Astrocyte (in vitro differentiated cells and primary cell): ENCODE measurements at regions not wholly inside any gene's neighbourhood (a gene's known extent, or its start where the extent isn't known, plus 50 kb on each side); places are given as distances from the start of the nearest gene placed in this dataset.

Experiments used
- DNase-seq: peaks from one replicate; pipeline ENCODE4 v3.0.0-alpha.2; 2010; ENCODE audit warnings: low read depth
- FAIRE-seq: peaks from 2 replicates; lab custom pipeline; 2011; peaks lifted over from hg19 to GRCh38; lab: Jason Lieb, UNC
- H2AFZ ChIP-seq: 2 replicates; pipeline ENCODE4 v1.6.0; 2012; ENCODE audit warnings: low read depth, low read length, inconsistent platforms
- H3K27ac ChIP-seq: 2 replicates; pipeline ENCODE4 v1.5.1; 2011; ENCODE audit warnings: low read depth, low read length, inconsistent platforms
- H3K27me3 ChIP-seq: 2 replicates; pipeline ENCODE4 v1.6.0; 2011; ENCODE audit warnings: low read length, inconsistent platforms; ENCODE audit not compliant: insufficient read depth
- H3K36me3 ChIP-seq: 2 replicates; pipeline ENCODE4 v1.5.1; 2011; ENCODE audit warnings: low read length, inconsistent platforms; ENCODE audit not compliant: insufficient read depth
- H3K4me1 ChIP-seq: 2 replicates; pipeline ENCODE4 v1.5.1; 2011; ENCODE audit warnings: low read length, inconsistent platforms; ENCODE audit not compliant: insufficient read depth
- H3K4me2 ChIP-seq: 2 replicates; pipeline ENCODE4 v1.6.0; 2012; ENCODE audit warnings: low read length, inconsistent platforms
- H3K4me3 ChIP-seq: 2 replicates; pipeline ENCODE4 v1.5.1; 2011; ENCODE audit warnings: low read depth, mild to moderate bottlenecking, low read length, inconsistent platforms; ENCODE audit not compliant: insufficient read depth
- H3K79me2 ChIP-seq: 2 replicates; pipeline ENCODE4 v1.6.0; 2012; ENCODE audit warnings: mild to moderate bottlenecking, low read length, inconsistent platforms; ENCODE audit not compliant: insufficient read depth
- H3K9ac ChIP-seq: 2 replicates; pipeline ENCODE4 v1.6.0; 2012; ENCODE audit warnings: mild to moderate bottlenecking, low read length, inconsistent platforms
- H3K9me3 ChIP-seq: 2 replicates; pipeline ENCODE4 v1.5.1; 2012; ENCODE audit warnings: low read depth, mild to moderate bottlenecking, low read length, inconsistent platforms; ENCODE audit not compliant: insufficient read depth
- H4K20me1 ChIP-seq: 2 replicates; pipeline ENCODE4 v1.6.0; 2012; ENCODE audit warnings: low read length, inconsistent platforms; ENCODE audit not compliant: insufficient read depth
- H3K27ac Mint-ChIP-seq: one replicate; pipeline ENCODE4 v1.8.0; 2021; ENCODE audit warnings: mild to moderate bottlenecking, mixed read lengths; ENCODE audit not compliant: unreplicated experiment
- H3K27me3 Mint-ChIP-seq: one replicate; pipeline ENCODE4 v1.8.0; 2021; ENCODE audit warnings: low read depth, mixed read lengths; ENCODE audit not compliant: unreplicated experiment
- H3K36me3 Mint-ChIP-seq: one replicate; pipeline ENCODE4 v1.8.0; 2021; ENCODE audit warnings: low read depth, mixed read lengths; ENCODE audit not compliant: unreplicated experiment
- H3K4me1 Mint-ChIP-seq: one replicate; pipeline ENCODE4 v1.8.0; 2021; ENCODE audit warnings: low read depth, mixed read lengths; ENCODE audit not compliant: unreplicated experiment
- H3K4me3 Mint-ChIP-seq: one replicate; pipeline ENCODE4 v1.8.0; 2021; ENCODE audit warnings: mild to moderate bottlenecking, moderate library complexity, mixed read lengths; ENCODE audit not compliant: unreplicated experiment
- H3K9me3 Mint-ChIP-seq: one replicate; pipeline ENCODE4 v1.8.0; 2021; ENCODE audit warnings: mild to moderate bottlenecking, mixed read lengths; ENCODE audit not compliant: unreplicated experiment
- CTCF ChIP-seq: IDR thresholded peaks from 2 replicates; pipeline ENCODE4 v1.5.1; 2011; ENCODE audit warnings: low read depth, mild to moderate bottlenecking, inconsistent platforms, low read length, moderate library complexity; ENCODE audit not compliant: insufficient read depth
- EZH2 ChIP-seq: IDR thresholded peaks from 2 replicates; pipeline ENCODE4 v1.6.1; 2012; ENCODE audit warnings: mild to moderate bottlenecking, low read length, inconsistent platforms; ENCODE audit not compliant: insufficient read depth

DNA sequence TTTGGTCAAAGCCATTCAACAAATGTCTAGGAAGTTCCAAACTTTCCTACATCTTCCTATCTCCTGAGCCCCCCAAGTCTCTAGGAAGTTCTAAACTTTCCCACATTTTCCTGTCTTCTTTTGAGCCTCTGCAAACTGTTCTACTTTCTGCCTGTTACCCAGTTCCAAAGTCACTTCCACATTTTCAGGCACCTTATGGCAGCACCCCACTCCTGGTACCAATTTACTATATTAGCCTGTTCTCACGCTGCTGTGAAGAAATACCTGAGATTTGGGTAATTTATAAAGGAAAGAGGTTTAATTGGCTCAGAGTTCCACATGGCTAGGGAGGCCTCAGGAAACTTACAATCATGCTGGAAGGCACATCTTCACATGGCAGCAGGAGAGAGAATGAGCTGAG, 869.2 kb downstream of the TDRD15 start:
- Mint-ChIP-seq H3K27me3 (no peaks in the 10 kb centered on the region), H3K27ac (no peak overlapping the region), H3K4me3 (no peak overlapping the region), H3K36me3 (no peaks in the 10 kb centered on the region), H3K9me3 (peaks cover 18% of the 10 kb centered on the region), H3K4me1 (no peaks in the 10 kb centered on the region)
- Histone ChIP-seq H3K27me3 (no peaks in the 10 kb centered on the region), H3K36me3 (no peaks in the 10 kb centered on the region), H3K4me2 (no peak overlapping the region), H3K4me1 (no peaks in the 10 kb centered on the region), H3K9ac (no peak overlapping the region), H3K9me3 (peaks cover 6% of the 10 kb centered on the region), H3K27ac (no peak overlapping the region), H3K79me2 (no peaks in the 10 kb centered on the region), H3K4me3 (no peak overlapping the region), H2AFZ (no peak overlapping the region), H4K20me1 (no peaks in the 10 kb centered on the region)
- no peak for FAIRE-seq
- DNase-seq: no peak
- TF ChIP-seq CTCF: no peak
- TF ChIP-seq EZH2: no peak

DNA sequence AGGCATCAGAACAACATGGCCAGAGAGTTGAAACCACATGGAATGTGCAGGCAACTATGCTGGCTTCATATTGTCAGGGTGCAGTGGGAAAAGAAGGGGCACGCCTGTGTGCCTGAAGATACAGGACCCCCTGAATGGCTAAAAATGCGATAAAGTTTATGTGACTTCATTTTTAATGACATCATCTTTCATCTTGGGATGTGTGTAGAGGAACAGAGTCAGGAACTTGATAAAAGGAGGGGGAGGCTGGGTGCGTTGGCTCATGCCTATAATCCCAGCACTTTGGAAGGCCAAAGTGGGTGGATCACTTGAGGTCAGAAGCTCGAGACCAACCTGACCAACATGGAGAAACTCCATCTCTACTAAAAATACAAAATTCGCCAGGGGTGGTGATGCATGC, 872.6 kb downstream of the TDRD15 start:
- Mint-ChIP-seq H3K4me3 (no peak overlapping the region), H3K36me3 (no peaks in the 10 kb centered on the region), H3K9me3 (peaks cover 13% of the 10 kb centered on the region), H3K27me3 (no peaks in the 10 kb centered on the region), H3K27ac (no peak overlapping the region), H3K4me1 (peaks cover under 1% of the 10 kb centered on the region)
- Histone ChIP-seq H3K27ac (no peak overlapping the region), H2AFZ (no peak overlapping the region), H3K4me2 (no peak overlapping the region), H3K36me3 (no peaks in the 10 kb centered on the region), H3K79me2 (no peaks in the 10 kb centered on the region), H3K27me3 (no peaks in the 10 kb centered on the region), H3K4me1 (no peaks in the 10 kb centered on the region), H3K9ac (no peak overlapping the region), H4K20me1 (no peaks in the 10 kb centered on the region), H3K4me3 (no peak overlapping the region), H3K9me3 (peaks cover 6% of the 10 kb centered on the region)
- DNase-seq (no peak), FAIRE-seq (no peak)
- TF ChIP-seq EZH2 (no peak), CTCF (no peak)

- H3K4me3 Mint-ChIP-seq: no peak overlapping the region
- Histone ChIP-seq H3K36me3 (no peaks in the 10 kb centered on the region), H3K27ac (no peak overlapping the region), H2AFZ (no peak overlapping the region), H3K9ac (no peak overlapping the region), H3K79me2 (no peaks in the 10 kb centered on the region), H3K4me3 (no peak overlapping the region), H4K20me1 (no peaks in the 10 kb centered on the region), H3K27me3 (no peaks in the 10 kb centered on the region), H3K4me2 (no peak overlapping the region), H3K9me3 (no peaks in the 10 kb centered on the region), H3K4me1 (no peaks in the 10 kb centered on the region)
- no peak overlapping the region for H3K27ac Mint-ChIP-seq
- H3K9me3 Mint-ChIP-seq: peaks cover 4% of the 10 kb centered on the region
- no peaks in the 10 kb centered on the region for H3K27me3 Mint-ChIP-seq
- peaks cover 4% of the 10 kb centered on the region for H3K4me1 Mint-ChIP-seq
- H3K36me3 Mint-ChIP-seq: no peaks in the 10 kb centered on the region
- DNase-seq (no peak), FAIRE-seq (no peak)
- TF ChIP-seq CTCF: no peak
- no peak for TF ChIP-seq EZH2
Measured at GRCh38 chr2:21999522-21999921, 875.8 kb downstream of the TDRD15 start.
